OCI-LY3 (cell line): ENCODE measurements at regions not wholly inside any gene's neighbourhood (a gene's known extent, or its start where the extent isn't known, plus 50 kb on each side); places are given as distances from the start of the nearest gene placed in this dataset.

Experiments used
- CTCF ChIP-seq: fragments of 200-600, 300-600 bp; sonication (generic); IDR thresholded peaks from 2 replicates; pipeline ENCODE4 v1.5.1; 2014; ENCODE audit warnings: antibody characterized with exemption, low read length, low read depth
- EZH2phosphoT487 ChIP-seq: fragments of 200-600 bp; shearing (Covaris generic); IDR thresholded peaks from 2 replicates; pipeline ENCODE4 v1.6.1; 2018; ENCODE audit warnings: antibody characterized with exemption, mixed run types, low read depth

- no peak for TF ChIP-seq CTCF
- TF ChIP-seq EZH2phosphoT487 = no peak
Measured at GRCh38 chr5:51882647-51883046, 499.4 kb downstream of the ISL1 start.
